Activated T-cell treated with anti-CD3 and anti-CD28 coated beads, Interleukin-2, amount 50 U/mL, for 24 hours (primary cell): ENCODE measurements at regions not wholly inside any gene's neighbourhood (a gene's known extent, or its start where the extent isn't known, plus 50 kb on each side); places are given as distances from the start of the nearest gene placed in this dataset.

ENCODE experiments used
- DNase-seq: peaks from one replicate; pipeline ENCODE4 v3.0.0-alpha.2; 2020
- H3K27ac Mint-ChIP-seq: 2 replicates; pipeline ENCODE4 v1.8.0; 2020; ENCODE audit warnings: mild to moderate bottlenecking, mixed read lengths
- H3K27me3 Mint-ChIP-seq: 2 replicates; pipeline ENCODE4 v1.8.0; 2020; ENCODE audit warnings: mixed read lengths
- H3K36me3 Mint-ChIP-seq: 2 replicates; pipeline ENCODE4 v1.8.0; 2020; ENCODE audit warnings: low read depth, mixed read lengths
- H3K4me1 Mint-ChIP-seq: 2 replicates; pipeline ENCODE4 v1.8.0; 2020; ENCODE audit warnings: low read depth, mixed read lengths
- H3K4me3 Mint-ChIP-seq: 2 replicates; pipeline ENCODE4 v1.8.0; 2020; ENCODE audit warnings: mild to moderate bottlenecking, moderate library complexity, mixed read lengths
- H3K9me3 Mint-ChIP-seq: 2 replicates; pipeline ENCODE4 v1.8.0; 2020; ENCODE audit warnings: mixed read lengths

DNA sequence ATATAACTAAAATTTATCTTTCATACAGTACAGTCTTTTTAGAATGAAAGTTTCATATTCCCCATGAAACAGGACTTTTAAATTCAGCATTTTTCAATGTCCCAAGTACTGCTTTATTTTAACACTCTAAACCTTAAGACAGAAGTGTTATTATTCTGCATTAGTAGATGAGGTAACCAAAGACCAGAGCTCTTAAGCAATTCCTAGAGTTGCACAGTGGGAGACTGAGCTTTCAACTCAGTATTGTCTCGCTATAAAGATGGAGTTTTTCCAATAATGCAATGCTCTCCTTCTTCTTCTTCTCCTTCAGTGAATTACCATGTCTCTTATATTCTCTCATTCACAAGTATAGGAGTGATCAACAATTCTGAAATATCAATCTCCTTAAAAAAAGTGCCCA lies 479.7 kb downstream of the CETN3 start:
- H3K4me1 Mint-ChIP-seq: no peaks in the 10 kb centered on the region
- no peak for DNase-seq
- no peak overlapping the region for H3K4me3 Mint-ChIP-seq
- no peaks in the 10 kb centered on the region for H3K27me3 Mint-ChIP-seq
- no peaks in the 10 kb centered on the region for H3K36me3 Mint-ChIP-seq
- H3K27ac Mint-ChIP-seq: no peak overlapping the region
- peaks cover 5% of the 10 kb centered on the region for H3K9me3 Mint-ChIP-seq

DNA sequence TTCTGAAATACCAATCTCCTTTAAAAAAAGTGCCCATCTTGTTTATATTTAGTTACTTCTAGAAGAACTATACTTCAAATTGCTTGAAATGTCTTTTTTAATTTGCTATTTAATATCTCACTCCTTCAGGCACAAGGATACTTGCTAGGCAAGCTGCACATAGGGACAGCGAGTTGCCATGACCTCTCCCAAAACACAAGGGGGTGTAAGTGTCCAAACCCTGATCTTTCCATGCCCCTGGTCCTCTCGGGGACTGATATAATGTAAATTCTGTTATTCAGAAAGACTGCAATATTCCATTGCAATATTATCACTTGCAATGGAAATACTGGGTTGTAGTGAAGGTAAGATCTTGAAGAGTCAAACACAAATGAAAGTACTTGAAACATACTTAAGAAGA lies 480.4 kb downstream of the CETN3 start:
- H3K4me1 Mint-ChIP-seq: no peaks in the 10 kb centered on the region

DNA sequence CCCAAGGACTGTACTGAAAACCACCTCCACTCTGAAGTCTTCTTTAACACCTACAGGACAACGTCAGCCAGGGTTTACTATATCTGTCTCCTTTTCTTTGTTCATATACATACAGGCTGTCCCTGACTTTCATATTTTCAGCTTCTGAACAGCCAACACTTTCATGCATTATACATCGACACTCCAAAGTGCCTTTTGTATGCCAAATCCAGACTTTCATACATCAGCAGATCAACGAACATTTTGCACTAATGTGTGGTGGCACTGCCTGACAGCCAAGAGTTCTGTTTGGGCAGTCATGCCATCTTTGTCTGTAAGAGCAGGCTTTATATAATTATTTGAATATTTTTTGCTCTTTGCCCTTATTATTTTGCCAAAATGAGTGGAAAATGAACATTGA lies 487.4 kb downstream of the CETN3 start:
- no peaks in the 10 kb centered on the region for H3K4me1 Mint-ChIP-seq
- DNase-seq: no peak
- H3K27me3 Mint-ChIP-seq: no peaks in the 10 kb centered on the region
- H3K4me3 Mint-ChIP-seq: no peak overlapping the region
- H3K27ac Mint-ChIP-seq: no peak overlapping the region
- H3K36me3 Mint-ChIP-seq: no peaks in the 10 kb centered on the region
- peaks cover 11% of the 10 kb centered on the region for H3K9me3 Mint-ChIP-seq

More for the DNA sequence above, 480.4 kb downstream of the CETN3 start:
- Mint-ChIP-seq H3K36me3 (no peaks in the 10 kb centered on the region), H3K27ac (no peak overlapping the region), H3K27me3 (no peaks in the 10 kb centered on the region), H3K9me3 (peaks cover 5% of the 10 kb centered on the region), H3K4me3 (no peak overlapping the region)
- no peak for DNase-seq

DNA sequence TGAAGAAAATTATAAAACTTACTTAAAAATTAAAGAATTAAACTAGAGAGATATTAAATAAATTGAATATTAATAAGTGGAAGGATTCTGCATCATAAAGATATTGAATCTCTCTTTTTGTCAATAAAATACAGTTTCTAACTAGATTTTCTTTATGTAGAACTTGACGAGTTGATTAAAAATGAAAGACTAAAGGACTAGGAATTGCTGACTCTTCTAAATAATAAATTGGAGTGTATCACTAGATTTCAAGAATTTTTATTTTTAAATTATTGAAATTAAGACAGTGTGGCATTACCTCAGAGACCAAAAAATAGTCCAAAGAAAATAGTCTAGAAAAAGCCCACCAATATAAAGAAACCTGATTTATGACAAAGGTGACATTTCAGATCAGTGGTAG lies 492.4 kb downstream of the CETN3 start:
- Mint-ChIP-seq H3K27me3 (no peaks in the 10 kb centered on the region), H3K9me3 (peaks cover 5% of the 10 kb centered on the region), H3K4me1 (no peaks in the 10 kb centered on the region), H3K36me3 (no peaks in the 10 kb centered on the region), H3K4me3 (no peak overlapping the region), H3K27ac (no peak overlapping the region)
- no peak for DNase-seq

DNA sequence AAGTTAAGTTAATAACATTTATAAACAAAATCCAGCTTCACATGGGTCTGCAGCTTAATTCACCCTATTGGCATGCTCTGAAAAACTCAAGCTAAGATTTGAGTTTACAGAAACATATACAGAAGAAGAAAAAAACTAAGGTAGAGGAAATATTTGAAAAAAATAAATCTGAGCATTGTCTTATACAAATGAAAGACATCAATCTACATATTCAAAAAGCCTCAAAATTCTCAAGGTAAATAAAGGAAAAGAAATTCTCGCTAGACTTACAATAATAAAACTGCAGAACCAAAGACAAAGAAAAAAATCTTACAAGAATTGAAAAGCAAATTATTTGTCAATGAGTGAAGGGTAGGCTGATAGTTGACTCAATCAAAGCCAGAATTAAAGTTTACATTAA lies 493.4 kb downstream of the CETN3 start:
- Mint-ChIP-seq H3K27ac (no peak overlapping the region), H3K4me1 (no peaks in the 10 kb centered on the region), H3K36me3 (no peaks in the 10 kb centered on the region), H3K9me3 (peaks cover 5% of the 10 kb centered on the region), H3K27me3 (no peaks in the 10 kb centered on the region), H3K4me3 (no peak overlapping the region)
- no peak for DNase-seq

DNA sequence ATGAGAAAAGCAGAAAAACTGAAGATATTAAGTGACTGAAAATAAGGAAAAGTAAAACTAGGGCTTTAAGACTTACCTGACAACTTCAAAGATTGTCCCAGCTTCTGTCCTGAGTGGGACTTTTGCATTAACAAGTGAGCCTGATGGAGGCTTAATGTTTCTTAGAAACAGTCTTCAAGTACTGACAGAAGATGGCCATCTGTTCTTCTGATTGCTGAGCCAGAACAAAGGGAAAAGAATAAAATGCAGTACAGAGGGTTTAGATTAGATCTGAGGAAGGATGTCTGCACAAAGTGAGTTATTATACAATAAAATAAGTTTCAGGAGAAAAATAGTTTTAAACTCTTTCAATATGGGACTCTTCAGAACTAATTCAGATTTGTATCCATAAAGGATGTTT lies 500.7 kb downstream of the CETN3 start:
- no peak overlapping the region for H3K27ac Mint-ChIP-seq
- H3K27me3 Mint-ChIP-seq: no peaks in the 10 kb centered on the region
- H3K4me3 Mint-ChIP-seq: no peak overlapping the region
- H3K4me1 Mint-ChIP-seq: no peaks in the 10 kb centered on the region
- peaks cover 5% of the 10 kb centered on the region for H3K9me3 Mint-ChIP-seq
- H3K36me3 Mint-ChIP-seq: no peaks in the 10 kb centered on the region
- DNase-seq: no peak

DNA sequence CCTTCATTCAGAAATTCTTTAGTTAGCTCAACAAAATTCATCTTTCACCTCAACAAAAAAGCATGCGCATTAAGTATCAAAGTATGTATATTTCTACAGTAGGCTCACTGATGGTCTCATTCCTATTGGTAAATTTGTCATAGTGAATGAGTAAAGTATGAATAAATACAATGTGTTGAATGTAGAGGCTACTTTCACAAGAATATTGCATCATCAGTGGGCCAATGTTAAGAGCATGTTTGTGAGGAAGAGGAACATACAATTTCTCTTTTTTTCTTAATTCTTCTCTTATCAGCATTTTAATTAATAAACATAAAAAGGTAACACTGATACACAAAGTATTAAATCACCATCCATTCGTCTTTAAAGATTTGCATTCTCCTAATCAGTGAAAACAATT lies 505.1 kb downstream of the CETN3 start:
- DNase-seq: no peak
- peaks cover 5% of the 10 kb centered on the region for H3K9me3 Mint-ChIP-seq
- no peaks in the 10 kb centered on the region for H3K4me1 Mint-ChIP-seq
- no peak overlapping the region for H3K4me3 Mint-ChIP-seq
- no peaks in the 10 kb centered on the region for H3K36me3 Mint-ChIP-seq
- H3K27ac Mint-ChIP-seq: no peak overlapping the region
- H3K27me3 Mint-ChIP-seq: no peaks in the 10 kb centered on the region

DNA sequence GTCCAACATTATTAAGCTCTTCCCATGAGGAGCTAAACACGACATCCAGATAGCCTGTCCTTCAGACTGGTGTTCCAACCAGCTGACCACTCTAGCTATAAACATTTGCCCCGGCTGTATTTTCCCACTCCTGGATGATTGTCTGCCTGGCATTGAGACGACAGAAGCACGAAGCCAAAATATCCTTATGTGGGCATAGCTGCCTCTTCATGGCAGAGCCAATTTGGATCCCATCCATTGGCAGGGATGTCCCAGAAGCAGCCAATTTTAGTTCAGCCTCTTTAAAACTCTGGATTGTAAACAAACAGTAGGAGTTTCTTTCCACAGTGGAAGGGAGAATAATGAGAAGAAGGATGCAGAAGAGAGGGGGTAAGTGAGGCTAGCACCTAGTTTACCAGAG lies 507.6 kb downstream of the CETN3 start:
- Mint-ChIP-seq H3K36me3 (no peaks in the 10 kb centered on the region), H3K9me3 (peaks cover 5% of the 10 kb centered on the region), H3K4me1 (no peaks in the 10 kb centered on the region), H3K4me3 (no peak overlapping the region), H3K27ac (no peak overlapping the region), H3K27me3 (no peaks in the 10 kb centered on the region)
- no peak for DNase-seq

DNA sequence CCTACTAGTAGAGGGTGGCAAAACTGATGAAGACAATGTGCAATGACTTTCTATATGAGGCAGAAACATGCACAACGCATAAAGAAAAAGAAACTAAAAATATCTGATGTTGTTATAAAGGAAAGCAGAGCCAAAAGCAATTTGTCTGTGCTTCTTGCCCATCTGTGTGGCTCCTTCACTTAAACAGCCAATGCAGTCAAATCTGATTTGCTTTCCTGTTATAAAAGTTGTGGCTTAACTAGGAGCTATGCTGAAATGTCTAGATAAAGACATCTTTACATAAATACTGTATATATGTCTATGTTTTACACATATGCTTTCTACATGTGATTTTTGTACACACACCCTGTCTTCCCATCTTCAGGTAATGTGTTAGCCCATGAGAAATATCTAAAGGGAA lies 508.2 kb downstream of the CETN3 start:
- DNase-seq: no peak
- Mint-ChIP-seq H3K4me1 (no peaks in the 10 kb centered on the region), H3K9me3 (peaks cover 5% of the 10 kb centered on the region), H3K27ac (no peak overlapping the region), H3K4me3 (no peak overlapping the region), H3K36me3 (no peaks in the 10 kb centered on the region), H3K27me3 (no peaks in the 10 kb centered on the region)

DNA sequence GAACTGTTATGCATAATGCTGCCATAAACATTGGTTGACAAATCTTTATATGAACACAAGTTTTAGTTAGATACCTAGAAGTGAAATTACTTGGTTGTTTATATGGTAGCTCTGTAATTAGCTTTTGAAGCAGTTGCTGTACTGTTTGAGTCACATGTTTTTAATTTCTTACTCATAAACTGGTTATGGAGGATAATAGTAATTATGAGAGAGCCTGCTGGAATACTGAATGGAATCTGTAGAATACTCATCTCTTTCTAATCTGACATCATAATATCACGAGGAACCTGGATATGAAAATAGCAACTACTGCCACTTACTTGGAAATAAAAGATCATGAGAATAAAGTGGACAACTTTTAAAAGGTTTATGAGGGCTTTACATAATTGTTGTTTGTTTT lies 509.2 kb downstream of the CETN3 start:
- DNase-seq: no peak
- Mint-ChIP-seq H3K4me1 (no peaks in the 10 kb centered on the region), H3K36me3 (no peaks in the 10 kb centered on the region), H3K9me3 (peaks cover 7% of the 10 kb centered on the region), H3K27me3 (no peaks in the 10 kb centered on the region), H3K27ac (no peak overlapping the region), H3K4me3 (no peak overlapping the region)

DNA sequence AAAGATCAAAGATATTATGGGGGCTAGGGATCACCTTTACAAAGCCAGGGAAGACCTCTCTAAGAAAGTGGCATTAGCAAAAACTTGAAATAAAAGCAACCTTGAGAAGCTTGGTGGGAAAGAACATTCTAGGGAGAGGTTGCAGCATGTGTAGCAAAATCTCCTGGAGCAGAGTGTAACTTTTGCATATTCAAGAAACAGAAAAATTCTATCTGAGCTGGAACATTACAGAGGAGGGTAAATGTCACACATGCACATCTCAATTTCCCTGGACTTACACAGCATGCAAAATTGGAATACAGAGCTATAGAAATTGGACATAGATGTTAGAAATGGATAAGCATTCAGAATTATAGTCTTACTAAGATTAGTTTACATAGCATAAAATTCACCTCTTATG lies 510.0 kb downstream of the CETN3 start:
- peaks cover 4% of the 10 kb centered on the region for H3K9me3 Mint-ChIP-seq
- no peaks in the 10 kb centered on the region for H3K27me3 Mint-ChIP-seq
- no peak overlapping the region for H3K27ac Mint-ChIP-seq
- no peaks in the 10 kb centered on the region for H3K4me1 Mint-ChIP-seq
- no peak overlapping the region for H3K4me3 Mint-ChIP-seq
- no peaks in the 10 kb centered on the region for H3K36me3 Mint-ChIP-seq
- DNase-seq: no peak

DNA sequence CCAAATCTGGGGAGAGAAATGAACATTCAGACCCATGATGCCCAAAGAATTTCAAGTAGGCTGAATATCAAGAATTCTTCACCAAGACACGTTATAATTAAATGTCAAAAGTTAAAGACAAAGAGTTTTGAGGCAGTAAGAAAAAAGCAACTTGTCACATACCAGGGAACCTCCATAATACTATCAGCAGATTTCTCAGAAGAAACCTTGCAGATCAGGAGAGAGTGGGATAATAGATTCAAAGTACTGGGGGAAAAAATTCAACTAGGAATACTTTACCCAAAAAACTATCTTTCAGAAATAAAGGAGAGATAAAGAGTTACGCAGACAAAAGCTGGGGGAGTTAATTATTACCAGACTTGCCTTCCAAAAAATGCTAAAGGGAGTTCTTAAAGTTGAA lies 516.0 kb downstream of the CETN3 start:
- Mint-ChIP-seq H3K27me3 (no peaks in the 10 kb centered on the region), H3K4me1 (no peaks in the 10 kb centered on the region), H3K27ac (no peak overlapping the region), H3K36me3 (no peaks in the 10 kb centered on the region), H3K9me3 (peaks cover 21% of the 10 kb centered on the region), H3K4me3 (no peak overlapping the region)
- no peak for DNase-seq

DNA sequence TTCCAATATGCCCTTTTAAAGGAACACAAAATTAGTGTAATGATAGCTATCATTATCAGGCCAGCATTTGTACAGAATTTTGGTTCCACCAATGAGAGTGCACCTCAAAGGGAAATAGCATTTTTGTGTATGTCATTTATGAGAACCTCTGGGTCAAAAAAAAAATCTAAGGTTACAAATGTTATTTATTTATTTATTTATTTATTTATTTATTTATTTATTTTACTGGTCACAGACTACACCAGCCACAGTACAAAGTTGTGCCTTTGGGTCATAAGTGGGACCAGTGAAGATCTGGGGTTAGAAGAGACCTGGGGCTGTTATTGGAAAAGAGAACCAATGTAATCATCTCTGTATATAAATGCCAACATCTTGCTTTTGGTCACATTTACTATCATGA lies 523.9 kb downstream of the CETN3 start:
- no peaks in the 10 kb centered on the region for H3K27me3 Mint-ChIP-seq
- DNase-seq: no peak
- H3K36me3 Mint-ChIP-seq: no peaks in the 10 kb centered on the region
- H3K27ac Mint-ChIP-seq: no peak overlapping the region
- no peaks in the 10 kb centered on the region for H3K4me1 Mint-ChIP-seq
- H3K4me3 Mint-ChIP-seq: no peak overlapping the region
- H3K9me3 Mint-ChIP-seq: peaks cover 3% of the 10 kb centered on the region

DNA sequence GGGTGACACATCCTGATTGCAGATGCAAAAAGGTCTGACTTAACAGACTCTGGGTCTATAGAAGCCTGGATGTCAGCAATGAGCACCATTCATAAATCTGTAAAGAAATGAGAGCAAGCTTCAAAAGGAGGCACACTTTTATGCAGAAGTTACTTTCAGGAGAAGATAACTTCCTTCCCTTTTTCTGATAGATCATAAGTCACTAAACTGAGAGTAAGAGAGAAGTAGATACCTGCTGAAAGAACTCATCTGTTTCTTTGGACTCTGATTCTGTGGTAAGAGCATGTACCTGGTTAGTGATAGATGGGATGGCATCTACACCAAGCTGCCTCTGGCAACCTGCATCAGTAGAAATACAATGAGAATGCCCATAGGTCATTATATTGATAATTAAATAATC lies 525.6 kb downstream of the CETN3 start:
- Mint-ChIP-seq H3K9me3 (peaks cover 11% of the 10 kb centered on the region), H3K36me3 (no peaks in the 10 kb centered on the region), H3K4me1 (no peaks in the 10 kb centered on the region), H3K4me3 (no peak overlapping the region), H3K27me3 (no peaks in the 10 kb centered on the region), H3K27ac (no peak overlapping the region)
- DNase-seq: no peak

DNA sequence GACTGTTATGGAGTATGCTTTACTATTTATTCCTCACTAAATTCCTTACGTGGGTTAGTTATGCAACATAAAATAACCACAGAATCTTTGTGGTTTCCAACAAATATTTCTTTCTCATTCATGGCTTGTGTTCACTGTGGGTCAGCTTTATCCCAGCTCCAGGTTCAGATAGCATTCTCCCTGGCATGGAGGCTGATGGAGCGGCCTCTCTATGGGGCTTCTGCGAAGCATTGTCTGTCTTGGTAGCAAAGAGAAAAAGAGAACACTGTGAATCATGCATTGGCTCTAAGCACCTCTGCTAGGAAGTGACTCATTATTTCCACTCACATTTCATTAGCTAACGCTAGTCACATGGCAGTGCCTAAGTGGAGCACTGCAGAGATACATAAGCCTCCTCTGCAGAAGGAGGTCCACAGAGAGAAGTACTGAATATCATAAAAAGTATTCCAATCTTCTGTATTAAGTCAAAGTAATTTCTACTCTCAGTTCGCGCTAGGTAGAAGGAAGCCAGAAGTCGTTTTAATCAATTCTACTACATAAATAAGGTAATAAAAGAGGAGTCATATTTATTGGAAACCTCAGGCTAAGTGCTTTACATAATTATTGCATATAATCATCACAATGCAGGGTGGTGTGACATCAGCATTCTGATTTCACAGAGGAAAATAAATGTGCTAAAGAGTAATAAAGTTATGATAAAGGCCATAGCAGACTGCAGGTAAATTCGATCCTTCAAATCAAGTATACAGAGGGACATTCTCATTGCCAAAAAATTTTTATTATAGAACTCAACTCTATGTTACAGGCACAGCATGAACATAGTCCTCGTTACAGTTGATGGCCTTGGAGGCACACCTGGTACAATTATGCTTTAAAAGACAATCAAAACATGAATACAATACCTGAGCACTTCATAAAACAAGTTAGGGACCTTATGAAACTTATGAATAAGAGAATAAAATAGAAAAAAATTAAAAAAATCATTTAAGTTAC lies 531.1 kb downstream of the CETN3 start:
- Mint-ChIP-seq H3K4me3 (no peak overlapping the region), H3K27me3 (no peaks in the 10 kb centered on the region)

More for the DNA sequence above, 531.1 kb downstream of the CETN3 start:
- no peak for DNase-seq
- peaks cover 8% of the 10 kb centered on the region for H3K9me3 Mint-ChIP-seq
- H3K4me1 Mint-ChIP-seq: no peaks in the 10 kb centered on the region
- no peaks in the 10 kb centered on the region for H3K36me3 Mint-ChIP-seq
- H3K27ac Mint-ChIP-seq: no peak overlapping the region
